ENCODE measurements at regions not wholly inside any gene's neighbourhood (a gene's known extent, or its start where the extent isn't known, plus 50 kb on each side); places are given as distances from the start of the nearest gene placed in this dataset.
"Not testable (repeated sequence)": the region's sequence is repeated elsewhere in the genome, so short reads cannot be mapped to it uniquely, and the experiment has no call there.

GRCh38 chr9:102237520-102237919, 499.1 kb upstream of the GRIN3A start:
- TF ChIP-seq TAF1 (IDR thresholded peaks at IDR 0.05; ENCODE audit: low read depth, low read length) = no peak
- no peak for TF ChIP-seq SPI1 (IDR thresholded peaks at IDR 0.05; ENCODE audit: low read depth, low read length)
- TF ChIP-seq POLR2A (IDR thresholded peaks at IDR 0.05; ENCODE audit: low read depth, low read length) = no peak
- TF ChIP-seq POLR2AphosphoS5 (IDR thresholded peaks at IDR 0.05; ENCODE audit: low read depth, low read length) = no peak
- no peak for TF ChIP-seq PAX5 (IDR thresholded peaks at IDR 0.05; ENCODE audit: insufficient read depth, low read length, severe bottlenecking)
- TF ChIP-seq POU2F2 (IDR thresholded peaks at IDR 0.05; ENCODE audit: low read depth, low read length) = no peak
- DNase-seq (ENCODE audit: insufficient read length, low spot score) (no peak), FAIRE-seq (no peak)

- FAIRE-seq (no peak), DNase-seq (ENCODE audit: insufficient read length, low spot score) (no peak)
- TF ChIP-seq PAX5 (IDR thresholded peaks at IDR 0.05; ENCODE audit: insufficient read depth, low read length, severe bottlenecking) (no peak), POLR2AphosphoS5 (IDR thresholded peaks at IDR 0.05; ENCODE audit: low read depth, low read length) (no peak), SPI1 (IDR thresholded peaks at IDR 0.05; ENCODE audit: low read depth, low read length) (no peak), POU2F2 (IDR thresholded peaks at IDR 0.05; ENCODE audit: low read depth, low read length) (no peak), TAF1 (IDR thresholded peaks at IDR 0.05; ENCODE audit: low read depth, low read length) (no peak), POLR2A (IDR thresholded peaks at IDR 0.05; ENCODE audit: low read depth, low read length) (no peak)
Measured at GRCh38 chr9:102237094-102237493, 498.6 kb upstream of the GRIN3A start.

- not testable (repeated sequence) for DNase-seq (ENCODE audit: insufficient read length, low spot score); FAIRE-seq
Measured at GRCh38 chr9:102227416-102227815, 489.0 kb upstream of the GRIN3A start.

- FAIRE-seq (no peak), DNase-seq (ENCODE audit: insufficient read length, low spot score) (no peak)
- TF ChIP-seq POLR2AphosphoS5 (IDR thresholded peaks at IDR 0.05; ENCODE audit: low read depth, low read length) = no peak
- no peak for TF ChIP-seq SPI1 (IDR thresholded peaks at IDR 0.05; ENCODE audit: low read depth, low read length)
- TF ChIP-seq POLR2A (IDR thresholded peaks at IDR 0.05; ENCODE audit: low read depth, low read length) = no peak
- no peak for TF ChIP-seq TAF1 (IDR thresholded peaks at IDR 0.05; ENCODE audit: low read depth, low read length)
- no peak for TF ChIP-seq POU2F2 (IDR thresholded peaks at IDR 0.05; ENCODE audit: low read depth, low read length)
- no peak for TF ChIP-seq PAX5 (IDR thresholded peaks at IDR 0.05; ENCODE audit: insufficient read depth, low read length, severe bottlenecking)
Measured at GRCh38 chr9:102225841-102226441, 487.5 kb upstream of the GRIN3A start.

- not testable (repeated sequence) for DNase-seq (ENCODE audit: insufficient read length, low spot score); FAIRE-seq
Measured at GRCh38 chr9:102223320-102224136, 485.1 kb upstream of the GRIN3A start.

GRCh38 chr9:102209176-102209575, 470.7 kb upstream of the GRIN3A start:
- no peak for FAIRE-seq
- TF ChIP-seq POU2F2 (IDR thresholded peaks at IDR 0.05; ENCODE audit: low read depth, low read length) = no peak
- no peak for TF ChIP-seq SPI1 (IDR thresholded peaks at IDR 0.05; ENCODE audit: low read depth, low read length)
- no peak for TF ChIP-seq TAF1 (IDR thresholded peaks at IDR 0.05; ENCODE audit: low read depth, low read length)
- no peak for TF ChIP-seq PAX5 (IDR thresholded peaks at IDR 0.05; ENCODE audit: insufficient read depth, low read length, severe bottlenecking)
- no peak for TF ChIP-seq POLR2AphosphoS5 (IDR thresholded peaks at IDR 0.05; ENCODE audit: low read depth, low read length)
- no peak for TF ChIP-seq POLR2A (IDR thresholded peaks at IDR 0.05; ENCODE audit: low read depth, low read length)
- DNase-seq (ENCODE audit: insufficient read length, low spot score) = no peak

GRCh38 chr9:102206432-102206831, 468.0 kb upstream of the GRIN3A start:
- TF ChIP-seq SPI1 (IDR thresholded peaks at IDR 0.05; ENCODE audit: low read depth, low read length) (no peak), POLR2A (IDR thresholded peaks at IDR 0.05; ENCODE audit: low read depth, low read length) (no peak), TAF1 (IDR thresholded peaks at IDR 0.05; ENCODE audit: low read depth, low read length) (no peak), PAX5 (IDR thresholded peaks at IDR 0.05; ENCODE audit: insufficient read depth, low read length, severe bottlenecking) (no peak), POU2F2 (IDR thresholded peaks at IDR 0.05; ENCODE audit: low read depth, low read length) (no peak), POLR2AphosphoS5 (IDR thresholded peaks at IDR 0.05; ENCODE audit: low read depth, low read length) (no peak)
- DNase-seq (ENCODE audit: insufficient read length, low spot score) = no peak
- no peak for FAIRE-seq

GRCh38 chr9:102205251-102205650, 466.8 kb upstream of the GRIN3A start:
- TF ChIP-seq TAF1 (IDR thresholded peaks at IDR 0.05; ENCODE audit: low read depth, low read length) (no peak), POLR2A (IDR thresholded peaks at IDR 0.05; ENCODE audit: low read depth, low read length) (no peak)
- FAIRE-seq (no peak), DNase-seq (ENCODE audit: insufficient read length, low spot score) (no peak)

GRCh38 chr9:102202126-102202525, 463.7 kb upstream of the GRIN3A start:
- FAIRE-seq = no peak
- no peak for DNase-seq (ENCODE audit: insufficient read length, low spot score)
- TF ChIP-seq POLR2AphosphoS5 (IDR thresholded peaks at IDR 0.05; ENCODE audit: low read depth, low read length) (no peak), POLR2A (IDR thresholded peaks at IDR 0.05; ENCODE audit: low read depth, low read length) (no peak), SPI1 (IDR thresholded peaks at IDR 0.05; ENCODE audit: low read depth, low read length) (no peak), PAX5 (IDR thresholded peaks at IDR 0.05; ENCODE audit: insufficient read depth, low read length, severe bottlenecking) (no peak), POU2F2 (IDR thresholded peaks at IDR 0.05; ENCODE audit: low read depth, low read length) (no peak), TAF1 (IDR thresholded peaks at IDR 0.05; ENCODE audit: low read depth, low read length) (no peak)

GRCh38 chr9:102185962-102186361, 447.5 kb upstream of the GRIN3A start:
- no peak for FAIRE-seq
- no peak for DNase-seq (ENCODE audit: insufficient read length, low spot score)
- no peak for TF ChIP-seq PAX5 (IDR thresholded peaks at IDR 0.05; ENCODE audit: insufficient read depth, low read length, severe bottlenecking)
- no peak for TF ChIP-seq POLR2A (IDR thresholded peaks at IDR 0.05; ENCODE audit: low read depth, low read length)
- TF ChIP-seq TAF1 (IDR thresholded peaks at IDR 0.05; ENCODE audit: low read depth, low read length) = no peak
- no peak for TF ChIP-seq POU2F2 (IDR thresholded peaks at IDR 0.05; ENCODE audit: low read depth, low read length)
- TF ChIP-seq SPI1 (IDR thresholded peaks at IDR 0.05; ENCODE audit: low read depth, low read length) = no peak
- no peak for TF ChIP-seq POLR2AphosphoS5 (IDR thresholded peaks at IDR 0.05; ENCODE audit: low read depth, low read length)

All from GM12891 (cell line).